ENCODE measurements at regions not wholly inside any gene's neighbourhood (a gene's known extent, or its start where the extent isn't known, plus 50 kb on each side); places are given as distances from the start of the nearest gene placed in this dataset.

DNA sequence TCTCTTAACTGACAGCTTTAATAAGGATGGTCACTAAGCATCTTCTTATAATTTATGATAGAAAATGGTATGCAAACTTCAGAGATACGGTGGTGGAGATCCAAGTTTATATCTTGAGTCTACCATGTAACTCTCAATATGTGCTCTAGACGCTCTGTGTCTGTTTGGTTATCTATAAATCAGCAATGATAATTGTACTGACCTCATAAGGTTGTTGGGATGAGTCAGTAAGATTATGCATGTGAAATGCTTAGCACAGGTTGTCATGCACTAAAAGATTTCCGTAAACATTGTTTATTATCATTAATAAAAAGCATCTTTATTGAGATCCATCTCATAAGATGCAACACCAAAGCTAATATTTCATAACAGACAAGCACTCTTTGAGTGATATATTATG is 1094.9 kb upstream of the EEF2KMT start:
- H3K27ac ChIP-seq = no peak overlapping the region
- H3K9me3 ChIP-seq = no peaks in the 10 kb centered on the region
- TF ChIP-seq, protein P1, sequence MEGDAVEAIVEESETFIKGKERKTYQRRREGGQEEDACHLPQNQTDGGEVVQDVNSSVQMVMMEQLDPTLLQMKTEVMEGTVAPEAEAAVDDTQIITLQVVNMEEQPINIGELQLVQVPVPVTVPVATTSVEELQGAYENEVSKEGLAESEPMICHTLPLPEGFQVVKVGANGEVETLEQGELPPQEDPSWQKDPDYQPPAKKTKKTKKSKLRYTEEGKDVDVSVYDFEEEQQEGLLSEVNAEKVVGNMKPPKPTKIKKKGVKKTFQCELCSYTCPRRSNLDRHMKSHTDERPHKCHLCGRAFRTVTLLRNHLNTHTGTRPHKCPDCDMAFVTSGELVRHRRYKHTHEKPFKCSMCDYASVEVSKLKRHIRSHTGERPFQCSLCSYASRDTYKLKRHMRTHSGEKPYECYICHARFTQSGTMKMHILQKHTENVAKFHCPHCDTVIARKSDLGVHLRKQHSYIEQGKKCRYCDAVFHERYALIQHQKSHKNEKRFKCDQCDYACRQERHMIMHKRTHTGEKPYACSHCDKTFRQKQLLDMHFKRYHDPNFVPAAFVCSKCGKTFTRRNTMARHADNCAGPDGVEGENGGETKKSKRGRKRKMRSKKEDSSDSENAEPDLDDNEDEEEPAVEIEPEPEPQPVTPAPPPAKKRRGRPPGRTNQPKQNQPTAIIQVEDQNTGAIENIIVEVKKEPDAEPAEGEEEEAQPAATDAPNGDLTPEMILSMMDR (IDR thresholded peaks at IDR 0.05) = no peak
- H3K4me3 ChIP-seq (ENCODE audit: low read depth in 1 of 2, low read length in 1 of 2) = no peak overlapping the region
- H3K36me3 ChIP-seq = no peaks in the 10 kb centered on the region
- no peaks in the 10 kb centered on the region for H3K27me3 ChIP-seq
- no peaks in the 10 kb centered on the region for H3K4me1 ChIP-seq (ENCODE audit: control insufficient read depth in 1 of 2, insufficient read depth in 1 of 2, low read depth in 1 of 2, low read length in 1 of 2)

DNA sequence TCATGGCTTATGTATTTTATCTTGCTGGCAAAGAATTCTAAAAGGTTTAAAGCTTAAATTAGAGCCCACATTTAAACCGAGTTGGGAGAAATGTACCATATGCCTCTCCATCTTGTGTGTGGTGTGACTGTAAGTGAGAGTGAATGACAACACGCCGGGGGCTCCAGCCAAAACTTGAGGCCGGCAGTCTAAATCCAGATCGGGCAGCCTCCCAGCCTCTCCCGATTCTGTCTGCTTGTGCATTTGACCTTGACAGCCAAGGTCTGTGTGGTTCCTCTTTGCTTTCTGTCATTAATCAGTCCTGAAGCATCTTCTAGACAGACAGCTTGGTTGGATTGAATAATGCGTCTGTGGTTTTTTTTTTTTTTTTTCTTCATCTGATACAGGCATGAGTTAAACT is 1093.2 kb upstream of the EEF2KMT start:
- Histone ChIP-seq H3K4me1 (ENCODE audit: control insufficient read depth in 1 of 2, insufficient read depth in 1 of 2, low read depth in 1 of 2, low read length in 1 of 2) (no peaks in the 10 kb centered on the region), H3K27me3 (no peaks in the 10 kb centered on the region), H3K27ac (no peak overlapping the region), H3K36me3 (no peaks in the 10 kb centered on the region), H3K4me3 (ENCODE audit: low read depth in 1 of 2, low read length in 1 of 2) (no peak overlapping the region), H3K9me3 (no peaks in the 10 kb centered on the region)
- TF ChIP-seq, protein P1 (IDR thresholded peaks at IDR 0.05) = no peak

GRCh38 chr16:6189216-6189615 is 1091.6 kb upstream of the EEF2KMT start:
- Histone ChIP-seq H3K4me1 (ENCODE audit: control insufficient read depth in 1 of 2, insufficient read depth in 1 of 2, low read depth in 1 of 2, low read length in 1 of 2) (no peaks in the 10 kb centered on the region), H3K4me3 (ENCODE audit: low read depth in 1 of 2, low read length in 1 of 2) (no peak overlapping the region), H3K27ac (no peak overlapping the region), H3K9me3 (no peaks in the 10 kb centered on the region), H3K27me3 (no peaks in the 10 kb centered on the region), H3K36me3 (no peaks in the 10 kb centered on the region)
- TF ChIP-seq, protein P1 (IDR thresholded peaks at IDR 0.05) = no peak

- no peaks in the 10 kb centered on the region for H3K4me1 ChIP-seq (ENCODE audit: control insufficient read depth in 1 of 2, insufficient read depth in 1 of 2, low read depth in 1 of 2, low read length in 1 of 2)
- no peak overlapping the region for H3K27ac ChIP-seq
- TF ChIP-seq, protein P1 (IDR thresholded peaks at IDR 0.05) = no peak
- H3K27me3 ChIP-seq = no peaks in the 10 kb centered on the region
- H3K4me3 ChIP-seq (ENCODE audit: low read depth in 1 of 2, low read length in 1 of 2) = no peak overlapping the region
- no peaks in the 10 kb centered on the region for H3K36me3 ChIP-seq
- no peaks in the 10 kb centered on the region for H3K9me3 ChIP-seq
Observed at GRCh38 chr16:6177616-6178180, 1080.1 kb upstream of the EEF2KMT start.

- H3K27ac ChIP-seq = no peak overlapping the region
- H3K36me3 ChIP-seq = no peaks in the 10 kb centered on the region
- no peak overlapping the region for H3K4me3 ChIP-seq (ENCODE audit: low read depth in 1 of 2, low read length in 1 of 2)
- TF ChIP-seq, protein P1 (IDR thresholded peaks at IDR 0.05) = no peak
- no peaks in the 10 kb centered on the region for H3K4me1 ChIP-seq (ENCODE audit: control insufficient read depth in 1 of 2, insufficient read depth in 1 of 2, low read depth in 1 of 2, low read length in 1 of 2)
- H3K9me3 ChIP-seq = no peaks in the 10 kb centered on the region
- H3K27me3 ChIP-seq = no peaks in the 10 kb centered on the region
Observed at GRCh38 chr16:6170022-6170421, 1072.4 kb upstream of the EEF2KMT start.

Data from neutrophil (primary cell).